Esophagus muscularis mucosa (tissue), 3 donors: ENCODE measurements at regions not wholly inside any gene's neighbourhood (a gene's known extent, or its start where the extent isn't known, plus 50 kb on each side); places are given as distances from the start of the nearest gene placed in this dataset.

Source experiments
- POLR2A ChIP-seq: fragments of 450-650 bp; IDR thresholded peaks from one replicate; pipeline ENCODE4 v1.6.1; 2017; ENCODE audit warnings: antibody characterized with exemption, moderate library complexity, mild to moderate bottlenecking, low read depth
- POLR2AphosphoS5 ChIP-seq, 2 donors: sonication (generic); formaldehyde crosslinking; IDR thresholded peaks; one replicate each; pipeline ENCODE4 v1.6.1; 2017; ENCODE audit warnings: antibody characterized with exemption in 2 of 2
- TF ChIP-seq, protein P1 (sequence below), 3 experiments: fragments of 200-600 bp in 2 of 3; fragments of 450-650 bp in 1 of 3; sonication (generic) in 2 of 3; IDR thresholded peaks; one replicate each; pipeline ENCODE4 v1.5.1; 2017 to 2019; ENCODE audit warnings: antibody characterized with exemption in 3 of 3, mild to moderate bottlenecking in 2 of 3, moderate library complexity in 1 of 3

- TF ChIP-seq, protein P1, sequence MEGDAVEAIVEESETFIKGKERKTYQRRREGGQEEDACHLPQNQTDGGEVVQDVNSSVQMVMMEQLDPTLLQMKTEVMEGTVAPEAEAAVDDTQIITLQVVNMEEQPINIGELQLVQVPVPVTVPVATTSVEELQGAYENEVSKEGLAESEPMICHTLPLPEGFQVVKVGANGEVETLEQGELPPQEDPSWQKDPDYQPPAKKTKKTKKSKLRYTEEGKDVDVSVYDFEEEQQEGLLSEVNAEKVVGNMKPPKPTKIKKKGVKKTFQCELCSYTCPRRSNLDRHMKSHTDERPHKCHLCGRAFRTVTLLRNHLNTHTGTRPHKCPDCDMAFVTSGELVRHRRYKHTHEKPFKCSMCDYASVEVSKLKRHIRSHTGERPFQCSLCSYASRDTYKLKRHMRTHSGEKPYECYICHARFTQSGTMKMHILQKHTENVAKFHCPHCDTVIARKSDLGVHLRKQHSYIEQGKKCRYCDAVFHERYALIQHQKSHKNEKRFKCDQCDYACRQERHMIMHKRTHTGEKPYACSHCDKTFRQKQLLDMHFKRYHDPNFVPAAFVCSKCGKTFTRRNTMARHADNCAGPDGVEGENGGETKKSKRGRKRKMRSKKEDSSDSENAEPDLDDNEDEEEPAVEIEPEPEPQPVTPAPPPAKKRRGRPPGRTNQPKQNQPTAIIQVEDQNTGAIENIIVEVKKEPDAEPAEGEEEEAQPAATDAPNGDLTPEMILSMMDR (IDR thresholded peaks at IDR 0.05): no peak
- TF ChIP-seq POLR2A: no peak
- TF ChIP-seq POLR2AphosphoS5 (IDR thresholded peaks at IDR 0.05): no peak
Observed at GRCh38 chr18:6561016-6561415, 146.3 kb upstream of the L3MBTL4 start.
